CD14-positive monocyte (primary cell): ENCODE measurements at regions not wholly inside any gene's neighbourhood (a gene's known extent, or its start where the extent isn't known, plus 50 kb on each side); places are given as distances from the start of the nearest gene placed in this dataset.
"Not testable (repeated sequence)": the region's sequence is repeated elsewhere in the genome, so short reads cannot be mapped to it uniquely, and the experiment has no call there.

Experiments used
- DNase-seq, 3 donors: peaks; one replicate each; pipeline ENCODE4 v3.0.0-alpha.2; 2011 to 2022
- H2AFZ ChIP-seq: 2 replicates; pipeline ENCODE4 v1.6.0; 2012; ENCODE audit warnings: mild to moderate bottlenecking, low read depth, low read length, inconsistent platforms; ENCODE audit not compliant: insufficient read depth, poor library complexity, severe bottlenecking
- H3K27ac ChIP-seq, 2 donors: 1 replicate in 1 of 2; 2 replicates in 1 of 2; pipeline ENCODE4 v1.5.1; 2012 to 2013; ENCODE audit warnings: low read length in 2 of 2, control low read depth in 1 of 2, inconsistent platforms in 1 of 2, low read depth in 1 of 2, mild to moderate bottlenecking in 1 of 2
- H3K27me3 ChIP-seq, 2 donors: one replicate each; pipeline versions ENCODE4 v1.6.0 to v1.6.1; 2011 to 2013; ENCODE audit warnings: low read length in 2 of 2; ENCODE audit not compliant: control insufficient read depth in 2 of 2, insufficient read depth in 2 of 2
- H3K36me3 ChIP-seq, 2 donors: replicated peaks in 1 of 2; 1 replicate in 1 of 2; 2 replicates in 1 of 2; pipeline versions ENCODE4 v1.5.1 to v1.6.1; 2012 to 2013; ENCODE audit warnings: low read length in 2 of 2, control low read depth in 1 of 2, inconsistent platforms in 1 of 2, mild to moderate bottlenecking in 1 of 2; ENCODE audit not compliant: insufficient read depth in 2 of 2, control insufficient read depth in 1 of 2
- H3K4me1 ChIP-seq, 2 donors: 1 replicate in 1 of 2; 2 replicates in 1 of 2; pipeline versions ENCODE4 v1.5.1 to v1.6.1; 2012 to 2013; ENCODE audit warnings: low read length in 2 of 2, control low read depth in 1 of 2, inconsistent platforms in 1 of 2, mild to moderate bottlenecking in 1 of 2, moderate library complexity in 1 of 2; ENCODE audit not compliant: insufficient read depth in 2 of 2, control insufficient read depth in 1 of 2
- H3K4me2 ChIP-seq: replicated peaks from 2 replicates; pipeline ENCODE3; 2012; ENCODE audit warnings: low read length, moderate library complexity, mild to moderate bottlenecking; ENCODE audit not compliant: poor library complexity, severe bottlenecking; ENCODE audit errors: extremely low read depth
- H3K4me3 ChIP-seq, 3 experiments: fragments of 200-600 bp in 1 of 3; sonication (generic) in 1 of 3; replicated peaks in 1 of 3; 1 replicate in 2 of 3; 2 replicates in 1 of 3; pipeline ENCODE4 v1.5.1; 2011 to 2013; ENCODE audit warnings: low read length in 3 of 3, mild to moderate bottlenecking in 3 of 3, control low read depth in 2 of 3, low read depth in 2 of 3, inconsistent platforms in 1 of 3, moderate library complexity in 1 of 3
- H3K79me2 ChIP-seq: 2 replicates; pipeline ENCODE4 v1.6.0; 2012; ENCODE audit warnings: mild to moderate bottlenecking, control low read depth, inconsistent platforms, low read length, moderate library complexity; ENCODE audit not compliant: insufficient read depth
- H3K9ac ChIP-seq: 2 replicates; pipeline ENCODE4 v1.6.0; 2017; ENCODE audit warnings: low read length, mild to moderate bottlenecking; ENCODE audit not compliant: insufficient read depth, poor library complexity, severe bottlenecking
- H3K9me3 ChIP-seq, 2 donors: replicated peaks in 1 of 2; 1 replicate in 1 of 2; 2 replicates in 1 of 2; pipeline versions ENCODE4 v1.5.1 to v1.6.1; 2012 to 2013; ENCODE audit warnings: low read length in 2 of 2, control low read depth in 1 of 2; ENCODE audit not compliant: control insufficient read depth in 1 of 2, insufficient read depth in 1 of 2
- H4K20me1 ChIP-seq: 2 replicates; pipeline ENCODE4 v1.6.0; 2012; ENCODE audit warnings: mild to moderate bottlenecking, low read length, control low read depth, moderate library complexity; ENCODE audit not compliant: insufficient read depth
- H3K27ac Mint-ChIP-seq, 7 donors: one replicate each; pipeline ENCODE4 v1.8.0; 2020; ENCODE audit warnings: mild to moderate bottlenecking in 7 of 7, mixed read lengths in 7 of 7, moderate library complexity in 6 of 7, inconsistent platforms in 2 of 7
- H3K27me3 Mint-ChIP-seq, 3 donors: one replicate each; pipeline ENCODE4 v1.8.0; 2021 to 2022; ENCODE audit warnings: low read depth in 3 of 3, mild to moderate bottlenecking in 3 of 3, mixed read lengths in 3 of 3, moderate library complexity in 3 of 3, inconsistent platforms in 1 of 3
- H3K36me3 Mint-ChIP-seq, 2 donors: one replicate each; pipeline ENCODE4 v1.8.0; 2020; ENCODE audit warnings: mixed read lengths in 2 of 2, inconsistent platforms in 1 of 2, mild to moderate bottlenecking in 1 of 2
- H3K4me1 Mint-ChIP-seq: one replicate; pipeline ENCODE4 v1.8.0; 2020; ENCODE audit warnings: mild to moderate bottlenecking, mixed read lengths
- H3K4me3 Mint-ChIP-seq, 2 donors: one replicate each; pipeline ENCODE4 v1.8.0; 2020; ENCODE audit warnings: mild to moderate bottlenecking in 2 of 2, mixed read lengths in 2 of 2, moderate library complexity in 1 of 2
- H3K9me3 Mint-ChIP-seq, 7 donors: one replicate each; pipeline ENCODE4 v1.8.0; 2020 to 2022; ENCODE audit warnings: mixed read lengths in 7 of 7, mild to moderate bottlenecking in 6 of 7, moderate library complexity in 6 of 7, inconsistent platforms in 2 of 7
- CTCF ChIP-seq: fragments of 200-600 bp; IDR thresholded peaks from one replicate; pipeline ENCODE4 v1.8.0; 2022; ENCODE audit warnings: antibody characterized with exemption, mild to moderate bottlenecking
- WGBS: methylation state at CpG from one replicate; pipeline ENCODE4 v1.1.5; 2013; ENCODE audit warnings: missing lambda C conversion rate; ENCODE audit not compliant: insufficient coverage; 5-methylcytosine and 5-hydroxymethylcytosine counted together
- intact Hi-C, 2 donors: fragments of 100-400 bp; cut with micrococcal nuclease; formaldehyde crosslinking; loops; one replicate each; pipeline versions ENCODE4 v1.15.0 to v1.15.1; 2023

GRCh38 chr2:106282462-106283170 is 88.5 kb upstream of the UXS1 start:
- no peak overlapping the region for H3K4me2 ChIP-seq
- no peak overlapping the region for H3K4me3 ChIP-seq
- H3K4me1 Mint-ChIP-seq = no peaks in the 10 kb centered on the region
- H4K20me1 ChIP-seq = no peaks in the 10 kb centered on the region
- WGBS = 98% methylated on average over 4 of the region's 12 CpGs
- no peak overlapping the region for H3K9ac ChIP-seq
- H3K4me3 Mint-ChIP-seq = no peak overlapping the region
- no peaks in the 10 kb centered on the region for H3K79me2 ChIP-seq
- H3K27ac Mint-ChIP-seq = no peak overlapping the region
- no peak overlapping the region for H3K27ac ChIP-seq
- H3K27me3 Mint-ChIP-seq = peaks cover 0 to 7% (median 1%) of the 10 kb centered on the region in 3 donors
- no peaks in the 10 kb centered on the region for H3K27me3 ChIP-seq
- no peak for DNase-seq
- H3K36me3 Mint-ChIP-seq = no peaks in the 10 kb centered on the region
- intact Hi-C loops = no loop called here
- no peak for TF ChIP-seq CTCF
- H3K9me3 Mint-ChIP-seq = peaks cover 0 to 1% (median 0%) of the 10 kb centered on the region in 7 donors
- H3K4me1 ChIP-seq = no peaks in the 10 kb centered on the region
- H3K36me3 ChIP-seq = no peaks in the 10 kb centered on the region
- no peaks in the 10 kb centered on the region for H3K9me3 ChIP-seq
- H2AFZ ChIP-seq = no peak overlapping the region

GRCh38 chr2:106281907-106282430 is 87.9 kb upstream of the UXS1 start:
- H3K4me1 Mint-ChIP-seq, H3K27me3 Mint-ChIP-seq, DNase-seq, H3K9me3 ChIP-seq, H3K27ac Mint-ChIP-seq, H3K4me3 ChIP-seq, H3K4me3 Mint-ChIP-seq, H3K27me3 ChIP-seq, H3K4me2 ChIP-seq, H3K4me1 ChIP-seq, H3K79me2 ChIP-seq, intact Hi-C loops, H3K27ac ChIP-seq, H3K9me3 Mint-ChIP-seq, H3K36me3 Mint-ChIP-seq, H3K36me3 ChIP-seq, H4K20me1 ChIP-seq, H2AFZ ChIP-seq, H3K9ac ChIP-seq: not testable (repeated sequence)
- WGBS = 92% methylated on average over 5 of the region's 11 CpGs
